ENCODE measurements at regions not wholly inside any gene's neighbourhood (a gene's known extent, or its start where the extent isn't known, plus 50 kb on each side); places are given as distances from the start of the nearest gene placed in this dataset.

DNA sequence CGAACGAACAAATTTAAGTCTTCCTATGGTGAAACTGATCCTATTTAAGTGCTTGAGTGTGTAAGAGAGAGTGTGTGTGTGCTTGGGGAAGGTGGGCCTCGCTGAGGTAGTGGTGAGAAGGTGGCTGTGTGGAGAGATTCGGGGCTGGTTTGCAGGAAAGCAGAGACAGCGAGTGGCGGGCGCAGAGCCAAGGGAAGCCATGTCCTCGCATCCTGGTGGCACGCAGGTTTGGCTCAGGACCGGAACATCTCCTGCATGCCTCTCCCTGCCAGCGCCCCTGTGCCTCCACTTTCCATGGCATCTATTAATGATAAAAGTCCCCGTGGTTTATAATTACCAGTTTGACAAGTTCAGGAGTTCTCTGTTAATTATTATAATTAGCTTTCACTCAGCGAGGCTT lies 383.1 kb upstream of the CADM1 start:
- TF ChIP-seq POLR2A (IDR thresholded peaks at IDR 0.05) (no peak), POLR2AphosphoS5 (IDR thresholded peaks at IDR 0.05) (no peak)
- TF ChIP-seq, protein P1, sequence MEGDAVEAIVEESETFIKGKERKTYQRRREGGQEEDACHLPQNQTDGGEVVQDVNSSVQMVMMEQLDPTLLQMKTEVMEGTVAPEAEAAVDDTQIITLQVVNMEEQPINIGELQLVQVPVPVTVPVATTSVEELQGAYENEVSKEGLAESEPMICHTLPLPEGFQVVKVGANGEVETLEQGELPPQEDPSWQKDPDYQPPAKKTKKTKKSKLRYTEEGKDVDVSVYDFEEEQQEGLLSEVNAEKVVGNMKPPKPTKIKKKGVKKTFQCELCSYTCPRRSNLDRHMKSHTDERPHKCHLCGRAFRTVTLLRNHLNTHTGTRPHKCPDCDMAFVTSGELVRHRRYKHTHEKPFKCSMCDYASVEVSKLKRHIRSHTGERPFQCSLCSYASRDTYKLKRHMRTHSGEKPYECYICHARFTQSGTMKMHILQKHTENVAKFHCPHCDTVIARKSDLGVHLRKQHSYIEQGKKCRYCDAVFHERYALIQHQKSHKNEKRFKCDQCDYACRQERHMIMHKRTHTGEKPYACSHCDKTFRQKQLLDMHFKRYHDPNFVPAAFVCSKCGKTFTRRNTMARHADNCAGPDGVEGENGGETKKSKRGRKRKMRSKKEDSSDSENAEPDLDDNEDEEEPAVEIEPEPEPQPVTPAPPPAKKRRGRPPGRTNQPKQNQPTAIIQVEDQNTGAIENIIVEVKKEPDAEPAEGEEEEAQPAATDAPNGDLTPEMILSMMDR (IDR thresholded peaks at IDR 0.05) = no peak
